ELF-1 (cell line): ENCODE measurements at regions not wholly inside any gene's neighbourhood (a gene's known extent, or its start where the extent isn't known, plus 50 kb on each side); places are given as distances from the start of the nearest gene placed in this dataset.

Experiments
- DNase-seq: peaks from one replicate; pipeline ENCODE4 v3.0.0-alpha.2; 2016; ENCODE audit warnings: low read depth, low spot score

DNA sequence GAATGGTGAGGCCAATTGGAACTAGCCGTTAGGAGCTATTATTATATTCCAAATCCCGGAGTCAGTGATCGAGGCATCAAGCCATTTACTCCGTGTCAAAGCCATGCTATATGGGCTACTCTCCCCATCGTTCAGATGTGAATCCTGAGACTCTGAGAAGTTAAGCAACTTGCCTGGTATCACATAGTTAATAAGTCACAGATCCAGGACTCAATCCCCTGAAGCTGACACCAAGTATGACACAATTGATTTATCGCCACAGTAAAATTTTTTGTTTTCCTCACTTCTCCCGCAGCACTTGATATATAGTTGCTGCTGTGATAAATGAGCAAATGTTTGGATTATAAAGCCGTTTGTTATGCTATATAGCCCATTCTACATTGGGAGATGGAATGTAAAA is 50.8 kb upstream of the TSHZ2 start:
- no peak for DNase-seq

DNA sequence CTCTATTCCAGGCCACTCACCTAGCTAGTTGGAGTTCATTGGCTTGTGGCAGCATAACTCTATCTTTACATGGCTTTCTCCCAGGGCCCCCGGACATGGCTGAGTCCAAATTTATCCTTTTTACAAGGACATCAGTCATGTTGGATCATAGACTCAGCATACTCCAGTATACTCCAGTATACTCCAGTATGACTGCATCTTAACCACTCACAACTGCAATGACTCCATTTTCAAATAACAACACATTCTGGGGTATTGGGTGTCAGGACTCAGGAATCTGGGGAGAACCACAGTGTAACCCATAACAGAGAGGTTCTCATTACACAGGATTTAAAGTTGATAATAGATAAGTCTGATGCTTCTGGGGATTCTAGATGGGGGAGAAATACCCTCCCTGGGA is 53.8 kb upstream of the TSHZ2 start:
- DNase-seq: no peak

DNA sequence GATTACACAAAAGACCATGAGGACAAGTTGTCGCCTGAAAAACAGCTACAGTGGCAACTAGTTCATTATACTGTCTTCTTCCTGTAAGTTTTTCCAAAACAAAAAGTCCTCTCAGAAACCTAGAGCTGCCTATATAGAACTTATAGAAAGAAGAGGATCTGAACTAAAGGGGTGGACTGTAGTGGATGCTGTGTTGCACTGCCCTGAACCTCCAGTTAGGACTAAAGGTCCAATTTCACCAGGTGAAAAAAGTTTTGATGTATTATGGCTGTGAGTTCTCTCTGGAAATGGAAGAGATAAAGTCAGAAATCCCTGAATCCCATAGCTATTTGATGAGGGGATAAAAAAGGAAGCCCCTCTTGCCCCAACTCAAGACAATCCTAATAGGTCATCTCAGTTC is 56.6 kb upstream of the TSHZ2 start:
- no peak for DNase-seq

DNA sequence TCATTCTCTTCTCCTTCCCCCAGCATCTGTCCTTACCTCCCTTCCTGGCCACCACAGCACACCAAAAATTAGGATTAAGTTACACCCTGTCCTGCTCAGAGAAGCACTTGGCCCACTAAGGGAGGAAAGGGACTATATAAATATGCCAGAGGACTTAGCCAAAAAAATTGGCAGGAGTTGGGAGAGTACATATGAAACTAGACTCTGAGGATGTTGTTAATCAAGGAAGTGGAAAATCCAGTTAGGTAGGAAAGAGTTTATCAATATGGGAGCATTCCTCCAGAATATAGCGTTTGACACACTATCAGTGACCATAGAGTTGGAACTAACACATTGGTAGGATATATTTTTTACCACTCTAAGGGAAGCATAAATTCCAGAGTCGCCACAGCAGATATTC is 57.3 kb upstream of the TSHZ2 start:
- DNase-seq: no peak

DNA sequence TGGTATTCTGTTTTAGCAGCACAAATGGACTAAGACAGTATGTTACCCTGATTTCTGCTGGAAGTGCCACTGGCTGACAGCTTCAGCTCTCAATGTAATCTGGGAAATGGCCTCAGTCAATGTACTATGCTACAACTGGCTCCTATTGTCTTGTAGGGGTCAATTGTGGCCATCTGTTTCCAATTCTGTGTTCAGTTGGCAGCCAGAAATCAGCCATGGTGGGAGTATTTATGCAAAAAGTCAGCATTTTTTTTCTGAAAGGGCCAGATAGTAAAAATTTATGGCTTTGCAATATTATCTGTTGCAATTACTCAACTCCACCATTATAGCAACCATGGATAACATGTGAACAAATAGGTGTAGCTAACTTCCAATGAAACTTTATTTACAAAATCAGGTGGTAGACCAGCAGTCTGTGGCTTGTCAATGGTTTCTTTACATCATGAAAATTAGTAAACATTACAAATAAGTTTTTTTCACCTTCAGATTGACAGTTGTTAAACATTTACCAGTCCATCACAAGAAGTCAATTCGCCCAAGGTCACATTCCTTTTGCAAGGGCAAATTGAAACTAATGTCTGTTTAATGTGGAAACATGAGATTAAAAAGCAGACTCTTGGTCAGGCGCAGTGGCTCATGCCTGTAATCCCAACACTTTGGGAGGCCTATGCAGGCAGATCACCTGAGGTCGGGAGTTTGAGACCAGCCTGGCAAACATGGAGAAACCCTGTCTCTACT is 58.3 kb upstream of the TSHZ2 start:
- DNase-seq: no peak

DNA sequence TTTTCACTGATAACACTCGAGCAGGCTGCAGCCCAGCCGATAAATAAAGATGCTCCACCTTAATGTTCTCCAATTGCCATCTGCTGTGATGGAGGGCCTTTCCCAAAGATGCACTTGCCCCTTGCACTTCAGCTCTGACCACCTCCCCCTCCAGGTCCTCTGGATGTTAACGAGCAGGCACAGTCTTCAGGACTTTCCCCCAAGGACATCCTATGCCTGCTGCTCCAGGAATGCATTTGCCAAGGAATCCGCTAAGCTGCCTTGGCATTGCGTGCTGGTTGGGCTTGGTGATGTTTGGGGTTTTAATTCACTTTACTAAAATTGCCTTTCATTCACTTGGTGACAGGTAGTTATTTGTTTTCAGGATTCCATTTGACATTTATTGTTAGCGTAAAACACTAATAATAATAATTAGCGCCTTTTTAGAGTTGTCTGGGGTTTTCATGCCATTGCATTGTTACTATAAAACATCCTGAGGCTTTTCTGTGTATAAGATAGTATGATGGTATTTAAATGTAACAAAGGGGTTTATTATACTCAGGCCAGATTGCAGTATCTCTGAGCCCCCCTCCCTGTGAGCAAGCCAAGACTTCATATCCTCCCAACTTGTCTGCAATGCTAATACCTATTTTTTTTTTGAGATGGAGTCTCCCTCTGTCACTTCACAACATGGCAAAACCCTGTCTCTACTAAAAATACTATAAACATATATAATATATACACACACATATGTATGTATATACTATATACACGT is 66.7 kb upstream of the TSHZ2 start:
- DNase-seq: no peak

- DNase-seq: no peak
Measured at GRCh38 chr20:52904837-52905236, 67.3 kb upstream of the TSHZ2 start.

GRCh38 chr20:52899041-52899608 is 73.0 kb upstream of the TSHZ2 start:
- DNase-seq: no peak

GRCh38 chr20:52896348-52896747 is 75.8 kb upstream of the TSHZ2 start:
- no peak for DNase-seq

DNA sequence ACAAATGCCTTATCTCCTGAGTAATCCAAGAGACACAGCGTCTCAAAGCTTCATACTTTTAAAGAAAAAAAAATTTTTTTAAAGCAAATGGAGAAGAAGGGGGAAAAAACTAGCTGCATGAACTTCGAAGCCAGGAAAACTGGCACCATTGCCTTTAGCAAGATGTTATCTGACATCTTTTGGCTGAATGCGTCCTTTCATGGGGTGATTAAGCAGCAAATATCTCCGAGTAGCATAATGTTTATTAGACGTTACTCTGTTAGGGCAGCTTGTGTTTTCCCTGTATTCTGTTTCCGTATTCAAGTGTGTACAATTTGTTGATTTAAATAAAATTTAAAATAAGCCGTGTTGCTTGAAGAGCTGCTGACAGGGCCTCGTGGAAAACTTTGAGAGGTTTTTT is 76.5 kb upstream of the TSHZ2 start:
- no peak for DNase-seq

DNA sequence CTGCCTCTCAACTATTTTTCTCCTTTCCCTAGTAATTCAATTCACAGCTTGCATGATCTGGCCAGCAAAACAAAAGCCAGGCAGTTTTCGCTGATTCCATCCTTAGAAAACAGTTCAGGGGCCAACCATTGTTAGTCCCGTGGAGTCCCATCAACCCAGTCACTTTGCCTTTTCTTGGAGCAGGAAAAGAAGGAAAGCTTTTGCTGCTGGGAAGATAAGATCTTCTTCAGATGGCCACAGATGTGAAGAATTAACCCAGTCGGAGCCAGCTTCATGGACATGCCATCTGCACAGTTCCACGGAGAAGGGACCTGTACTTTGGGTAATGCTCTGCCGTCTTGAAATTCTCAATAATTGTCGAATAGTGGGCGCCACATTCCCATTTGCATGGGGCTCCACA is 76.9 kb upstream of the TSHZ2 start:
- DNase-seq: no peak

GRCh38 chr20:52893498-52893897 is 78.7 kb upstream of the TSHZ2 start:
- no peak for DNase-seq

- DNase-seq: no peak
Measured at GRCh38 chr20:52892023-52892422, 80.1 kb upstream of the TSHZ2 start.

- no peak for DNase-seq
Measured at GRCh38 chr20:52890130-52890529, 82.0 kb upstream of the TSHZ2 start.

- DNase-seq: no peak
Measured at GRCh38 chr20:52889225-52889624, 82.9 kb upstream of the TSHZ2 start.

DNA sequence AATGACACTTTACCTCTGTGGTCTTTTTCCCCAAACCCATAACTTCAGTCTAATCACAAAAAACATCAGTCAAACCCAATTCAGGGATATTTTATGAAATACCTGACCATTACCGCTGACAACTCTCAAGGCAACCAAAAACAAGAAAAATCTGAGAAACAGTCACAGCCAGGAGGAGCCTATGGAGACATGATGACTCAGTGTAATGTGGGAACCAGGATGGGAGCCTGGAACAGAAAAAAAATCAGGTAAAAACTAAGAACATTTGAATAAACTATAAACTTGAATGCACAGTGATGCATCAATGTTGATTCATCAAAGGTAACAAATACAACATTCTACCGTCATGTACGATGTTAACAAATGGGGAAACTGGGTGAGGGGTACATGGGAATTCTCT is 84.1 kb upstream of the TSHZ2 start:
- no peak for DNase-seq

GRCh38 chr20:52880997-52881396 is 91.2 kb upstream of the TSHZ2 start:
- DNase-seq: no peak

- no peak for DNase-seq
Measured at GRCh38 chr20:52880259-52880658, 91.9 kb upstream of the TSHZ2 start.

- DNase-seq: no peak
Measured at GRCh38 chr20:52874241-52874640, 97.9 kb upstream of the TSHZ2 start.

DNA sequence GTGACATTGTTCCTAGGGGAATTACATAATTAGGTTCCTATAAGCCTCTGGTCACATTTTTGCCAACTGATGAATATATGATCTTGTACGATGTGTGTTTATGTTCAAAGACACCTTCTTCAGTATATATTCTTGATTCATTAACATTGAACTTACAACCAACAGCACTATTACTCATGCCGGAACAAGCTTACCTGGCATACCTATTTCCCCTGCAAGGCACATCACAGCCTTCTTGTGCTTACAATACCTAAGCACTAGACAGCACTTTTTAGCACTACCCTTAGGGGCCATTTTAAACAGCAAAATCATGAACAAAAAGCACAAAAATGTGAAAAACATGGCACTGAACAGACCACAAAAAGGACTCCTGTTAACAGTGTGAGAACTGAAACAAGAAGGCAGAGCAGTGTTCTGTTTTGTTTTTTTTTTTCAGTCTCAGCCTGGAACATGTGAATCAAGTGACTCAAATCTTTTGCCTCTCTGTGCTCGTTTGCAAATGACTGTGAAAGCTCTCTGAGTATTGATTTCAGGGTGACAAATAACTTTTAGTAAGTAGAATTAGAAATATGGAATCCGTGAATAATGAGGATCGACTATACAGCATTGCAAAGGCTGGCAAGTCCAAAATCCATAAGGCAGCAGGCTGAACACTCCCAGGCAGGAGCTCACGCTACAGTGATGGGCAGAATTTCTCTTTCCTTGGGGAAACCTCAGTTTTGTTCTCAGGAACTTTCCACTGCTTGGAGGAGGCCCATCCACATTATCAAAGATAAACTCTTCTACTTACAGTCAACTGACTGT is 102.3 kb upstream of the TSHZ2 start:
- no peak for DNase-seq

DNA sequence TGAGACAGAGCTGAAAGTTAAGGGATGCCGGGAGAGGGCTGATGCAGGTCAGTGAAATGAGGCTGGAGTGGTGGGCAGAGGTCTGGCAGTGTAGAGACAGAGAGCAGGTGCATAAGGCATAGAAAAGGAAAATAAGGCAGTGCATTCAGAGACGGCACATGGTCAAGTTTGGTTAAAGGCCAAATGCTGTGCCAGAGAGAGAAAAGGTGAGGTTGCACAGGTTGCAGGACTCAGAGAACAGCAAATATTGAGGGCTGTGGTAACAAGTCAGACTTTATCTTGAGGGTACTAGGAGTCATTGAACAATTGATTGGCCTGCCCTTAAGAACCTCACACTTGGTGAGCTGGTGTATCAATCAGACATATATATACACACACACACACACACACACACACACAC is 102.9 kb upstream of the TSHZ2 start:
- DNase-seq: no peak

DNA sequence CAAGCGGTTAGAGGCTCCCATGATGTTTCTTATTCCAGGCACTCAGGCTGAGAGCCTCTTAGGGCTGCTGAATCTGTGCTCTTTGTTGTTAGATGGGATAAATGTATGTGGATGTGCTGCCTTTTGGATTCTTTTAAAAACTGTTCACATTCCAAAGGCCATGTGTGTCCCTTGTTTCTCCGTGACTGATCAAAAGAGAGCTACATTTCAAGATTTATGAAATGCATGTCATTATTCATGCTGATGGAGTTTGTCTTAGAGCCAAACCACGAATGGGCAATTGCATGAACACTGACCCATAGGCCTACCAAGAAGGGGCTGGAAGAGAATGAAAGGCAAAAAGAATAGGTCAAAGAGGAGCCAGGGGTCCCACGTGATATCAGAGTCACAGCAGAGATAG is 104.9 kb upstream of the TSHZ2 start:
- DNase-seq: no peak
